ENCODE measurements at regions not wholly inside any gene's neighbourhood (a gene's known extent, or its start where the extent isn't known, plus 50 kb on each side); places are given as distances from the start of the nearest gene placed in this dataset.

GRCh38 chr18:28594034-28594433, 417.1 kb upstream of the CDH2 start:
- Histone ChIP-seq H3K4me1 (ENCODE audit: control insufficient read depth, insufficient read depth, low read length) (no peaks in the 10 kb centered on the region), H3K9me3 (ENCODE audit: control insufficient read depth, insufficient read depth, low read depth, low read length) (no peaks in the 10 kb centered on the region), H3K27me3 (ENCODE audit: control insufficient read depth, insufficient read depth, low read length) (no peaks in the 10 kb centered on the region), H3K27ac (ENCODE audit: low read length) (no peak overlapping the region), H3K4me3 (ENCODE audit: low read depth in 2 of 2, low read length in 2 of 2) (no peak overlapping the region), H3K36me3 (ENCODE audit: control insufficient read depth, insufficient read depth, low read length) (no peaks in the 10 kb centered on the region)
- intact Hi-C loops (cut with micrococcal nuclease; ENCODE audit: unreplicated experiment) (no loop called here), in situ Hi-C loops (cut with HindIII; ENCODE audit: low pct_unique_long_range_greater_than_20kb, low sequenced_read_pairs) (no loop called here)
- no TSS peak for BruUV-seq (replicated peaks)
- ATAC-seq (no peak), DNase-seq (ENCODE audit: low read depth, low spot score) (no peak)
- TF ChIP-seq CTCF (IDR thresholded peaks at IDR 0.05) (no peak), POLR2AphosphoS5 (IDR thresholded peaks at IDR 0.05; ENCODE audit: low read depth, low read length) (no peak), TCF7L2 (IDR thresholded peaks at IDR 0.05; ENCODE audit: low read depth, low read length) (no peak), REST (IDR thresholded peaks at IDR 0.05; ENCODE audit: insufficient read depth in 1 of 2, low read depth in 2 of 2, low read length in 1 of 2) (no peak), SIN3A (IDR thresholded peaks at IDR 0.05; ENCODE audit: borderline replicate concordance, insufficient read depth, low read depth, low read length) (no peak)
- POLR2A ChIA-PET = no interaction called here
- CTCF ChIA-PET = no interaction called here

- H3K27me3 ChIP-seq (ENCODE audit: control insufficient read depth, insufficient read depth, low read length) = no peaks in the 10 kb centered on the region
- no peaks in the 10 kb centered on the region for H3K36me3 ChIP-seq (ENCODE audit: control insufficient read depth, insufficient read depth, low read length)
- no peak for ATAC-seq
- ChIA-PET CTCF (no interaction called here), POLR2A (no interaction called here)
- H3K4me1 ChIP-seq (ENCODE audit: control insufficient read depth, insufficient read depth, low read length) = no peaks in the 10 kb centered on the region
- BruUV-seq (replicated peaks) = no TSS peak
- no peaks in the 10 kb centered on the region for H3K9me3 ChIP-seq (ENCODE audit: control insufficient read depth, insufficient read depth, low read depth, low read length)
- no peak overlapping the region for H3K4me3 ChIP-seq (ENCODE audit: low read depth in 2 of 2, low read length in 2 of 2)
- H3K27ac ChIP-seq (ENCODE audit: low read length) = no peak overlapping the region
- intact Hi-C loops (cut with micrococcal nuclease; ENCODE audit: unreplicated experiment) = no loop called here
- TF ChIP-seq REST (IDR thresholded peaks at IDR 0.05; ENCODE audit: insufficient read depth in 1 of 2, low read depth in 2 of 2, low read length in 1 of 2) = no peak
- no peak for TF ChIP-seq CTCF (IDR thresholded peaks at IDR 0.05)
- TF ChIP-seq TCF7L2 (IDR thresholded peaks at IDR 0.05; ENCODE audit: low read depth, low read length) = no peak
- TF ChIP-seq SIN3A (IDR thresholded peaks at IDR 0.05; ENCODE audit: borderline replicate concordance, insufficient read depth, low read depth, low read length) = no peak
- TF ChIP-seq POLR2AphosphoS5 (IDR thresholded peaks at IDR 0.05; ENCODE audit: low read depth, low read length) = no peak
- no peak for DNase-seq (ENCODE audit: low read depth, low spot score)
- in situ Hi-C loops (cut with HindIII; ENCODE audit: low pct_unique_long_range_greater_than_20kb, low sequenced_read_pairs) = no loop called here
These were observed 412.1 kb upstream of the CDH2 start for GRCh38 chr18:28588884-28589549.

All from Panc1 (cell line).